ENCODE measurements at regions not wholly inside any gene's neighbourhood (a gene's known extent, or its start where the extent isn't known, plus 50 kb on each side); places are given as distances from the start of the nearest gene placed in this dataset.

DNA sequence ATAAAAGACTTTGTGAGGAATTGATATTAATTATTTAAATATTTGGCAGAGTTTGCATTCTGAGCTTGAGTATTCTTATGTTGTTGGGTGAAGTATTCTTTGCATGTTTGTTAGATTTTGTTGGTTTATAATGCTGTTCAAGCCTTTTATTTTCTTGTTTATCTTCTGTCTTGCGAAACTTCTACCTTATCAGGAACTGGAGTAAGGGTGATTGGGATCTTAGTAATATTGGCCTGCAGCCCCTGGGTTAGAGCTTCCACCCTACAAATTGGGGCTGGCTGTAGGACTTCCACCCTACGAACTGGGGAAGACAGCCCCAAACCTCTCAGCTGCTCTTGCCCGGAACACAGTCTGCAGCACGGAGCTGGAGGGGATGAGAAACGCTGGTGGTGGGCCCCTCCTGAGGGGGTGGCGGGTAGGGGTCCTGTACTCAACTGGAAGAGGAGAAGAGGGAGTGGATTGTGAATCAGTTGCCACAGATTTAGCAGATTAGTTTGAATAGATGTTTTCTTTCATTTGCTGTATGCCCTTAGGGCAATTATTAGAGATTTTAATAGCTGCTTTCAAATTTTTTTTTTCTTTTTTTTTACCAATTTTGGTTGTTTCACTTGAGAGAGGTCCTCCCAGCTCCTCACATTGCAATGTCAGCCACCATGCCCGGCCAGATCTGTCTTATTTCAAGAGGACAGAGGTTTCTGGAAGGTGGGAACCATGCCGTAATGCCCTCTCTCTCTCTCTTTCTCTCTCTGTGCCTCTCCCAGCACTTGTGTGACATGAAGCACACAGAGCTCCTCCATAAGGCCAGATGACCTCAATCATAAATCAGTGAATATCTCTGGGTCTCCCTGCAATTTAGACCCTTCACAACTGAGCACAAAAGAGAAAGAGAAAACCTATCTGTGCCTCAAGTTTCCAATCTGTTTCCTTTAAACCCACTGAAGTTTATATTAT lies 123.4 kb downstream of the DICER1 start:
- TF ChIP-seq EZH2 (IDR thresholded peaks at IDR 0.05): no peak
- TF ChIP-seq, protein P1, sequence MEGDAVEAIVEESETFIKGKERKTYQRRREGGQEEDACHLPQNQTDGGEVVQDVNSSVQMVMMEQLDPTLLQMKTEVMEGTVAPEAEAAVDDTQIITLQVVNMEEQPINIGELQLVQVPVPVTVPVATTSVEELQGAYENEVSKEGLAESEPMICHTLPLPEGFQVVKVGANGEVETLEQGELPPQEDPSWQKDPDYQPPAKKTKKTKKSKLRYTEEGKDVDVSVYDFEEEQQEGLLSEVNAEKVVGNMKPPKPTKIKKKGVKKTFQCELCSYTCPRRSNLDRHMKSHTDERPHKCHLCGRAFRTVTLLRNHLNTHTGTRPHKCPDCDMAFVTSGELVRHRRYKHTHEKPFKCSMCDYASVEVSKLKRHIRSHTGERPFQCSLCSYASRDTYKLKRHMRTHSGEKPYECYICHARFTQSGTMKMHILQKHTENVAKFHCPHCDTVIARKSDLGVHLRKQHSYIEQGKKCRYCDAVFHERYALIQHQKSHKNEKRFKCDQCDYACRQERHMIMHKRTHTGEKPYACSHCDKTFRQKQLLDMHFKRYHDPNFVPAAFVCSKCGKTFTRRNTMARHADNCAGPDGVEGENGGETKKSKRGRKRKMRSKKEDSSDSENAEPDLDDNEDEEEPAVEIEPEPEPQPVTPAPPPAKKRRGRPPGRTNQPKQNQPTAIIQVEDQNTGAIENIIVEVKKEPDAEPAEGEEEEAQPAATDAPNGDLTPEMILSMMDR (IDR thresholded peaks at IDR 0.05): no peak
- TF ChIP-seq EZH2phosphoT487 (IDR thresholded peaks at IDR 0.05): no peak

Data from neural progenitor cell (in vitro differentiated cells).